ENCODE measurements at regions not wholly inside any gene's neighbourhood (a gene's known extent, or its start where the extent isn't known, plus 50 kb on each side); places are given as distances from the start of the nearest gene placed in this dataset.
"Not testable (repeated sequence)": the region's sequence is repeated elsewhere in the genome, so short reads cannot be mapped to it uniquely, and the experiment has no call there.

GRCh38 chr15:95149036-95149435 lies 917.7 kb downstream of the MCTP2 start:
- no peak overlapping the region for H3K27ac ChIP-seq
- no peaks in the 10 kb centered on the region for H3K27me3 ChIP-seq
- H3K4me2 ChIP-seq, result no peak overlapping the region
- H3K9me3 ChIP-seq, result peaks cover 14% of the 10 kb centered on the region
- TF ChIP-seq Cebpa-rat (IDR thresholded peaks at IDR 0.05), result no peak
- H4K20me1 ChIP-seq, result no peaks in the 10 kb centered on the region
- H3K9ac ChIP-seq, result no peak overlapping the region
- H3K36me3 ChIP-seq, result no peaks in the 10 kb centered on the region
- no peaks in the 10 kb centered on the region for H3K4me1 ChIP-seq
- H3K4me3 ChIP-seq, result no peak overlapping the region

DNA sequence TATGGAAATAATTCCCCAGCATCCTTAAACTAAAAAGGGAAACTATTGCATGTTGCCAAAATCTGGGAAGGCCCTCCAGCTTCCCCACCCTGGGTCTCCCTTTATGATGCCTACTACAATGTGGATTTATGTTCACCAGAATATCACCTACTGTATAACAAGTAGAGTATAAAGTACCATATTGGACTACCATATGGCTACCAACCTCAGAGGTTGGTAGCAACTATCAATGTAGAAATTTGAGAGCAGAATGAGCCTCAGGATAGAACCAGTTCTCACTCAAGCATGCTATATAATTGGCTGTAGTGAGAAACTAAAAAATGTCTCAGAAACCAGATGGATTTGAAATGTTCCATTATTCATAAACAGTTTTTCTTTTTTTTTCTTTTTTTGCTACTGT lies 918.4 kb downstream of the MCTP2 start:
- Histone ChIP-seq H3K27ac (no peak overlapping the region), H3K4me2 (no peak overlapping the region), H3K27me3 (no peaks in the 10 kb centered on the region)

DNA sequence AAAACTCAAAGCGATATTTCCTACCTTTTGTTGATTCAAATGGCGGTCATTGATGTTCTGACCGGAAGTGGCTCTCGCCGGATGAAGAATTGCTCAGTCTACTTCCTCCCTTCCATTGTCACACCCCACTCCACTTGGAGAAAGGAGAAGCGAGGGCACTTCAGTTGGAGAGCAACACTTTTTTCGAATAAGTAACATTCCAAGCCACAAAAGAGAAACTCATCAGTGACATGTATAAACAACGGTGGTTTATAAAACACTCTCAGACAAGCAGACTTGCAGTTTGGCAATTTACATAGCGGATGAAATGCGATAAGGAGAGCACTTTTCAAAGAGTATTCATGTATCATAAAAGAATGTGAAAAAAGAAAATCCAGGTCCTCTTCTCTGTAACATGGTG lies 919.1 kb downstream of the MCTP2 start:
- H3K9ac ChIP-seq, result no peak overlapping the region
- H3K4me3 ChIP-seq, result no peak overlapping the region
- H3K4me1 ChIP-seq, result no peaks in the 10 kb centered on the region
- no peaks in the 10 kb centered on the region for H3K36me3 ChIP-seq
- H4K20me1 ChIP-seq, result no peaks in the 10 kb centered on the region
- H3K27me3 ChIP-seq, result no peaks in the 10 kb centered on the region
- peaks cover 19% of the 10 kb centered on the region for H3K9me3 ChIP-seq
- no peak overlapping the region for H3K27ac ChIP-seq
- no peak overlapping the region for H3K4me2 ChIP-seq
- TF ChIP-seq Cebpa-rat (IDR thresholded peaks at IDR 0.05), result no peak

More for the DNA sequence above, 918.4 kb downstream of the MCTP2 start:
- Histone ChIP-seq H3K9ac (no peak overlapping the region), H3K4me1 (no peaks in the 10 kb centered on the region), H3K36me3 (no peaks in the 10 kb centered on the region), H3K9me3 (peaks cover 15% of the 10 kb centered on the region), H4K20me1 (no peaks in the 10 kb centered on the region), H3K4me3 (no peak overlapping the region)
- no peak for TF ChIP-seq Cebpa-rat (IDR thresholded peaks at IDR 0.05)

- no peak overlapping the region for H3K9ac ChIP-seq
These were observed 921.4 kb downstream of the MCTP2 start for GRCh38 chr15:95152741-95153140.

GRCh38 chr15:95153201-95153600 lies 921.8 kb downstream of the MCTP2 start:
- H3K27me3 ChIP-seq, H3K36me3 ChIP-seq, H3K9ac ChIP-seq, H3K4me1 ChIP-seq, H3K27ac ChIP-seq, H3K4me3 ChIP-seq, H3K4me2 ChIP-seq, H4K20me1 ChIP-seq: not testable (repeated sequence)
- peaks cover 23% of the 10 kb centered on the region for H3K9me3 ChIP-seq

More at GRCh38 chr15:95152741-95153140, 921.4 kb downstream of the MCTP2 start:
- Histone ChIP-seq H3K27ac (no peak overlapping the region), H3K4me2 (no peak overlapping the region), H4K20me1 (no peaks in the 10 kb centered on the region), H3K4me1 (no peaks in the 10 kb centered on the region), H3K36me3 (no peaks in the 10 kb centered on the region), H3K9me3 (peaks cover 23% of the 10 kb centered on the region), H3K4me3 (no peak overlapping the region), H3K27me3 (no peaks in the 10 kb centered on the region)
- no peak for TF ChIP-seq Cebpa-rat (IDR thresholded peaks at IDR 0.05)

GRCh38 chr15:95160316-95160715 lies 929.0 kb downstream of the MCTP2 start:
- peak overlapping the region; percentile 38 for H3K4me2 ChIP-seq
- no peak overlapping the region for H3K27ac ChIP-seq
- TF ChIP-seq Cebpa-rat (IDR thresholded peaks at IDR 0.05), result no peak
- peaks cover 6% of the 10 kb centered on the region; the same call in 1 of the 2 replicates for H3K9me3 ChIP-seq
- peaks cover 8% of the 10 kb centered on the region for H3K4me1 ChIP-seq
- H3K9ac ChIP-seq, result no peak overlapping the region
- H3K27me3 ChIP-seq, result no peaks in the 10 kb centered on the region
- H3K36me3 ChIP-seq, result no peaks in the 10 kb centered on the region
- H4K20me1 ChIP-seq, result no peaks in the 10 kb centered on the region
- H3K4me3 ChIP-seq, result no peak overlapping the region

GRCh38 chr15:95162069-95162468 lies 930.7 kb downstream of the MCTP2 start:
- Histone ChIP-seq H3K9me3 (no peaks in the 10 kb centered on the region), H3K27ac (no peak overlapping the region), H3K36me3 (no peaks in the 10 kb centered on the region)

DNA sequence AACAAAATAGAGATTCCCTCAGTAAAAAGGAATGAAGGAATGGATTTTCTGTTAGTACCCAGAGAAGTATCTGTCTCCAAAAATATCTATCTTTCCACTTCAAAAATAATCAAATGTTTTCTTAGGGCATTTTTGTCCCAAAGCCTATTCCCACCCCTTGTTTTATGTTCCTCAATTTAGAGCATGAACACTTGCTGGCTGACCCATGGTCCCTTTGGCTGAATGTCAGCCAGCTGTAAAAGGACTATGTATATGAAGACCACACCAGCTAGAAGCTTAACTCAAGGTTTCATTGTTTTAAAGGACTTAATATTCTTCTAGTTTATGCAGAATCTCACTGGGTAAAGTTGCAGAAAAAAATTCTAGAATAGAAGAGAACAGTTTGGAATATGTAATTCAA lies 931.2 kb downstream of the MCTP2 start:
- Histone ChIP-seq H3K36me3 (no peaks in the 10 kb centered on the region), H3K9me3 (no peaks in the 10 kb centered on the region), H3K9ac (no peak overlapping the region), H3K4me2 (no peak overlapping the region), H4K20me1 (no peaks in the 10 kb centered on the region), H3K4me1 (peaks cover 8% of the 10 kb centered on the region), H3K27ac (no peak overlapping the region), H3K4me3 (no peak overlapping the region), H3K27me3 (no peaks in the 10 kb centered on the region)
- TF ChIP-seq Cebpa-rat (IDR thresholded peaks at IDR 0.05), result no peak

More at GRCh38 chr15:95162069-95162468, 930.7 kb downstream of the MCTP2 start:
- peaks cover 8% of the 10 kb centered on the region for H3K4me1 ChIP-seq
- H4K20me1 ChIP-seq, result no peaks in the 10 kb centered on the region
- no peak overlapping the region for H3K9ac ChIP-seq
- H3K4me3 ChIP-seq, result no peak overlapping the region
- H3K27me3 ChIP-seq, result no peaks in the 10 kb centered on the region
- TF ChIP-seq Cebpa-rat (IDR thresholded peaks at IDR 0.05), result no peak
- no peak overlapping the region for H3K4me2 ChIP-seq

- H4K20me1 ChIP-seq, result no peaks in the 10 kb centered on the region
- no peak for TF ChIP-seq Cebpa-rat (IDR thresholded peaks at IDR 0.05)
- no peak overlapping the region for H3K9ac ChIP-seq
- no peaks in the 10 kb centered on the region for H3K27me3 ChIP-seq
- H3K4me2 ChIP-seq, result no peak overlapping the region
- no peaks in the 10 kb centered on the region for H3K36me3 ChIP-seq
- no peak overlapping the region for H3K4me3 ChIP-seq
- H3K4me1 ChIP-seq, result peaks cover 8% of the 10 kb centered on the region
- H3K27ac ChIP-seq, result no peak overlapping the region
- no peaks in the 10 kb centered on the region for H3K9me3 ChIP-seq
These were observed 931.7 kb downstream of the MCTP2 start for GRCh38 chr15:95162967-95163531.

DNA sequence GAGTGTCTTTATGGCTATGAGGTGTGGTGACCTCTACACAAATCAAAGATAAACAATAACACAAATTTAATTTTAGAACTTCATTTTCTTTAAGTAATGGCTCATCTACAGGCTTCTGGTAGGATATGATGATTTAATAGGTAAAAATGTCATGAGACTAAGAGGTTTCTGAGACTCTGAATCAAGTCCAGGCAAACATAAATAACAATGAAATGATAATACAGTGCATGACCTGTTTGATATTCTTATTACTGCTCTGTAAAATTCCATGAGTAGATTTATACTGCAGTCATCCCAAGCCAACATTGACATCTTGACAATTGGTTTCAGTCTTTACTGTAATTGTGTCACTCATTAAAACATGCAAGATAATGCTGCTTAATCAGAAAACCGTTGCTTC lies 936.8 kb downstream of the MCTP2 start:
- Histone ChIP-seq H3K4me2 (no peak overlapping the region), H3K9me3 (no peaks in the 10 kb centered on the region), H3K9ac (no peak overlapping the region), H3K4me3 (no peak overlapping the region), H3K36me3 (no peaks in the 10 kb centered on the region), H3K4me1 (no peaks in the 10 kb centered on the region), H4K20me1 (no peaks in the 10 kb centered on the region), H3K27me3 (no peaks in the 10 kb centered on the region), H3K27ac (no peak overlapping the region)
- TF ChIP-seq Cebpa-rat (IDR thresholded peaks at IDR 0.05), result no peak

GRCh38 chr15:95168951-95169431 lies 937.6 kb downstream of the MCTP2 start:
- no peak for TF ChIP-seq Cebpa-rat (IDR thresholded peaks at IDR 0.05)
- Histone ChIP-seq H3K4me1 (no peaks in the 10 kb centered on the region), H3K4me2 (no peak overlapping the region), H3K27ac (no peak overlapping the region), H3K27me3 (no peaks in the 10 kb centered on the region), H3K4me3 (no peak overlapping the region), H3K9me3 (no peaks in the 10 kb centered on the region), H3K36me3 (no peaks in the 10 kb centered on the region), H4K20me1 (no peaks in the 10 kb centered on the region), H3K9ac (no peak overlapping the region)

Data from BLaER1 (cell line).